OCI-LY1 (cell line): ENCODE measurements at regions not wholly inside any gene's neighbourhood (a gene's known extent, or its start where the extent isn't known, plus 50 kb on each side); places are given as distances from the start of the nearest gene placed in this dataset.

Experiments used
- H2AFZ ChIP-seq: fragments of 200-600 bp; sonication (generic), shearing (Covaris generic); 2 replicates; pipeline ENCODE4 v1.6.0; 2014; ENCODE audit warnings: antibody characterized with exemption, mild to moderate bottlenecking, low read length
- H3F3A ChIP-seq: fragments of 200-600 bp; sonication (generic), shearing (Covaris generic); 2 replicates; pipeline ENCODE4 v1.6.0; 2014; ENCODE audit warnings: mild to moderate bottlenecking, antibody characterized with exemption, low read length, moderate library complexity; ENCODE audit not compliant: insufficient read depth
- H3K27ac ChIP-seq: fragments of 200-600 bp; sonication (generic); 2 replicates; pipeline ENCODE4 v1.5.1; 2014; ENCODE audit warnings: low read length, mixed run types, mild to moderate bottlenecking, low read depth; ENCODE audit not compliant: poor library complexity, severe bottlenecking
- H3K27me3 ChIP-seq: fragments of 200-600 bp; sonication (generic); 2 replicates; pipeline ENCODE4 v1.6.0; 2014; ENCODE audit warnings: antibody characterized with exemption, mild to moderate bottlenecking, low read length, moderate library complexity; ENCODE audit not compliant: insufficient read depth
- H3K36me3 ChIP-seq: fragments of 200-600 bp; sonication (generic); 2 replicates; pipeline ENCODE4 v1.6.1; 2014; ENCODE audit warnings: mild to moderate bottlenecking, antibody characterized with exemption, low read length, moderate library complexity, mixed read lengths; ENCODE audit not compliant: insufficient read depth
- H3K4me1 ChIP-seq: fragments of 200-600 bp; sonication (generic); 2 replicates; pipeline ENCODE4 v1.5.1; 2014; ENCODE audit warnings: mild to moderate bottlenecking, low read length, moderate library complexity; ENCODE audit not compliant: insufficient read depth, severe bottlenecking
- H3K4me2 ChIP-seq: fragments of 200-600 bp; sonication (generic), shearing (Covaris generic); 2 replicates; pipeline ENCODE4 v1.6.1; 2014; ENCODE audit warnings: low read length
- H3K4me3 ChIP-seq: fragments of 200-600 bp; sonication (generic); 2 replicates; pipeline ENCODE4 v1.5.1; 2014; ENCODE audit warnings: low read length, low read depth, mild to moderate bottlenecking, mixed read lengths; ENCODE audit not compliant: poor library complexity, severe bottlenecking
- H3K79me2 ChIP-seq: fragments of 200-600 bp; shearing (Covaris generic); 2 replicates; pipeline ENCODE4 v1.6.1; 2016; ENCODE audit warnings: mixed run types, low read length, mixed read lengths; ENCODE audit not compliant: insufficient read depth
- H3K9ac ChIP-seq: fragments of 200-600 bp; sonication (generic), shearing (Covaris generic); 2 replicates; pipeline ENCODE4 v1.6.1; 2014; ENCODE audit warnings: mild to moderate bottlenecking, low read length, mixed read lengths
- H3K9me2 ChIP-seq: fragments of 200-600 bp; sonication (generic), shearing (Covaris generic); 2 replicates; pipeline ENCODE4 v1.6.1; 2014; ENCODE audit warnings: low read depth, mild to moderate bottlenecking, low read length, mixed read lengths
- H3K9me3 ChIP-seq: fragments of 200-600 bp; shearing (Covaris generic); 2 replicates; pipeline ENCODE4 v1.6.1; 2014; ENCODE audit warnings: low read length, mixed read lengths
- H4K20me1 ChIP-seq: fragments of 200-600 bp; sonication (generic), shearing (Covaris generic); 2 replicates; pipeline ENCODE4 v1.6.0; 2016; ENCODE audit warnings: mild to moderate bottlenecking, low read length; ENCODE audit not compliant: insufficient read depth
- CTCF ChIP-seq: fragments of 200-600 bp; sonication (generic), shearing (Covaris generic); IDR thresholded peaks from 2 replicates; pipeline ENCODE4 v1.5.1; 2017; ENCODE audit warnings: mild to moderate bottlenecking, antibody characterized with exemption, low read length, moderate library complexity, mixed read lengths
- EZH2 ChIP-seq: fragments of 200-600 bp; sonication (generic), shearing (Covaris generic); IDR thresholded peaks from 2 replicates; pipeline ENCODE4 v1.8.0; 2017; ENCODE audit warnings: borderline replicate concordance, mixed run types, mild to moderate bottlenecking, antibody characterized with exemption, low read length, moderate library complexity, mixed read lengths

- H3K9me2 ChIP-seq = no peaks in the 10 kb centered on the region
- H3K36me3 ChIP-seq = no peaks in the 10 kb centered on the region
- H3K27me3 ChIP-seq = no peaks in the 10 kb centered on the region
- TF ChIP-seq EZH2 (no peak), CTCF (no peak)
- no peak overlapping the region for H3K4me2 ChIP-seq
- no peaks in the 10 kb centered on the region for H3K4me1 ChIP-seq
- H3K79me2 ChIP-seq = no peaks in the 10 kb centered on the region
- no peak overlapping the region for H2AFZ ChIP-seq
- H3F3A ChIP-seq = no peaks in the 10 kb centered on the region
- no peaks in the 10 kb centered on the region for H3K9me3 ChIP-seq
- H4K20me1 ChIP-seq = no peaks in the 10 kb centered on the region
- no peak overlapping the region for H3K9ac ChIP-seq
- no peak overlapping the region for H3K4me3 ChIP-seq
- H3K27ac ChIP-seq = no peak overlapping the region
Measured at GRCh38 chr14:97649752-97650151, 852.6 kb downstream of the VRK1 start.

- Histone ChIP-seq H3K4me1 (no peaks in the 10 kb centered on the region), H3K4me2 (no peak overlapping the region), H3K9me3 (no peaks in the 10 kb centered on the region), H3K9ac (no peak overlapping the region), H3K36me3 (no peaks in the 10 kb centered on the region), H3K9me2 (no peaks in the 10 kb centered on the region), H3K27me3 (no peaks in the 10 kb centered on the region), H3K4me3 (no peak overlapping the region), H3F3A (no peaks in the 10 kb centered on the region), H4K20me1 (no peaks in the 10 kb centered on the region), H3K27ac (no peak overlapping the region), H3K79me2 (no peaks in the 10 kb centered on the region), H2AFZ (no peak overlapping the region)
- no peak for TF ChIP-seq CTCF
Measured at GRCh38 chr14:97655169-97655948, 858.2 kb downstream of the VRK1 start.

GRCh38 chr14:97657609-97658008 is 860.4 kb downstream of the VRK1 start:
- Histone ChIP-seq H2AFZ (no peak overlapping the region), H3K9ac (no peak overlapping the region), H3K9me3 (no peaks in the 10 kb centered on the region), H4K20me1 (no peaks in the 10 kb centered on the region), H3K4me1 (no peaks in the 10 kb centered on the region), H3F3A (no peaks in the 10 kb centered on the region), H3K79me2 (no peaks in the 10 kb centered on the region), H3K4me3 (no peak overlapping the region), H3K27me3 (no peaks in the 10 kb centered on the region), H3K27ac (no peak overlapping the region), H3K4me2 (no peak overlapping the region), H3K36me3 (no peaks in the 10 kb centered on the region), H3K9me2 (no peaks in the 10 kb centered on the region)
- no peak for TF ChIP-seq CTCF
- no peak for TF ChIP-seq EZH2
